ENCODE measurements at regions not wholly inside any gene's neighbourhood (a gene's known extent, or its start where the extent isn't known, plus 50 kb on each side); places are given as distances from the start of the nearest gene placed in this dataset.

GRCh38 chr4:60002603-60003337, 1197.4 kb upstream of the ADGRL3 start:
- H3K79me2 ChIP-seq (ENCODE audit: low read length), result no peaks in the 10 kb centered on the region
- ChIA-PET POLR2A (ENCODE audit: unreplicated experiment) (no interaction called here), CTCF (no interaction called here)
- DNase-seq (no peak), ATAC-seq (no peak)
- no peak overlapping the region for H3K9ac ChIP-seq (ENCODE audit: low read length)
- no peak overlapping the region for H3K4me2 ChIP-seq (ENCODE audit: low read length)
- H3K4me3 ChIP-seq (ENCODE audit: low read length), result no peak overlapping the region
- intact Hi-C loops (cut with micrococcal nuclease), result no loop called here
- no peak overlapping the region for H3K27ac ChIP-seq (ENCODE audit: low read length)
- no peaks in the 10 kb centered on the region for H3K4me1 ChIP-seq (ENCODE audit: insufficient read depth, low read length)
- no peaks in the 10 kb centered on the region for H3K27me3 ChIP-seq (ENCODE audit: low read length)
- no peaks in the 10 kb centered on the region for H3K9me2 ChIP-seq (replicated peaks; ENCODE audit: low read length)
- no peaks in the 10 kb centered on the region for H3K36me3 ChIP-seq (ENCODE audit: low read depth, low read length)
- no peaks in the 10 kb centered on the region for H4K20me1 ChIP-seq (ENCODE audit: low read length)
- BruUV-seq (replicated peaks), result no TSS peak
- H3K9me3 ChIP-seq (ENCODE audit: low read length), result 0 out of 2 replicates have a peak, but pooled peaks cover 7% of the 10 kb centered on the region
- no peaks in the 10 kb centered on the region for H3F3A ChIP-seq (ENCODE audit: low read length, unreplicated experiment)
- no peak overlapping the region for H2AFZ ChIP-seq (ENCODE audit: low read length)
- no peak for TF ChIP-seq EZH2 (IDR thresholded peaks at IDR 0.05; ENCODE audit: low read length, unreplicated experiment)
- no peak for TF ChIP-seq EZH2phosphoT487 (IDR thresholded peaks at IDR 0.05; ENCODE audit: borderline replicate concordance, low read length)
- TF ChIP-seq CTCF (conservative IDR thresholded peaks at IDR 0.05; ENCODE audit: low read depth, low read length), result no peak

- TF ChIP-seq EZH2 (IDR thresholded peaks at IDR 0.05; ENCODE audit: low read length, unreplicated experiment) (no peak), EZH2phosphoT487 (IDR thresholded peaks at IDR 0.05; ENCODE audit: borderline replicate concordance, low read length) (no peak), CTCF (conservative IDR thresholded peaks at IDR 0.05; ENCODE audit: low read depth, low read length) (no peak)
- no peak for ATAC-seq
- ChIA-PET POLR2A (ENCODE audit: unreplicated experiment) (no interaction called here), CTCF (no interaction called here)
- Histone ChIP-seq H3K4me2 (ENCODE audit: low read length) (no peak overlapping the region), H3K27ac (ENCODE audit: low read length) (no peak overlapping the region), H3K9me2 (replicated peaks; ENCODE audit: low read length) (no peaks in the 10 kb centered on the region), H4K20me1 (ENCODE audit: low read length) (no peaks in the 10 kb centered on the region), H3K9me3 (ENCODE audit: low read length) (no peaks in the 10 kb centered on the region), H3F3A (ENCODE audit: low read length, unreplicated experiment) (no peaks in the 10 kb centered on the region), H3K36me3 (ENCODE audit: low read depth, low read length) (no peaks in the 10 kb centered on the region), H3K79me2 (ENCODE audit: low read length) (no peaks in the 10 kb centered on the region), H3K9ac (ENCODE audit: low read length) (no peak overlapping the region), H3K4me3 (ENCODE audit: low read length) (no peak overlapping the region), H2AFZ (ENCODE audit: low read length) (no peak overlapping the region), H3K4me1 (ENCODE audit: insufficient read depth, low read length) (no peaks in the 10 kb centered on the region), H3K27me3 (ENCODE audit: low read length) (no peaks in the 10 kb centered on the region)
- DNase-seq, result no peak
- BruUV-seq (replicated peaks), result no TSS peak
- intact Hi-C loops (cut with micrococcal nuclease), result loop anchor here (10.0 kb wide), 1 partner anchor 769 kb away; no protein-coding TSS in a partner anchor
These were observed 1186.5 kb upstream of the ADGRL3 start for GRCh38 chr4:60013464-60014184.

- ATAC-seq (no peak), DNase-seq (no peak)
- intact Hi-C loops (cut with micrococcal nuclease), result loop anchor here (10.0 kb wide), 1 partner anchor 772 kb away; no protein-coding TSS in a partner anchor
- POLR2A ChIA-PET (ENCODE audit: unreplicated experiment), result no interaction called here
- no peak overlapping the region for H3K27ac ChIP-seq (ENCODE audit: low read length)
- CTCF ChIA-PET, result no interaction called here
- no peaks in the 10 kb centered on the region for H4K20me1 ChIP-seq (ENCODE audit: low read length)
- H3K9me2 ChIP-seq (replicated peaks; ENCODE audit: low read length), result no peaks in the 10 kb centered on the region
- TF ChIP-seq EZH2 (IDR thresholded peaks at IDR 0.05; ENCODE audit: low read length, unreplicated experiment) (no peak), EZH2phosphoT487 (IDR thresholded peaks at IDR 0.05; ENCODE audit: borderline replicate concordance, low read length) (no peak), CTCF (conservative IDR thresholded peaks at IDR 0.05; ENCODE audit: low read depth, low read length) (no peak)
- H3K4me2 ChIP-seq (ENCODE audit: low read length), result no peak overlapping the region
- no peaks in the 10 kb centered on the region for H3F3A ChIP-seq (ENCODE audit: low read length, unreplicated experiment)
- H3K4me3 ChIP-seq (ENCODE audit: low read length), result no peak overlapping the region
- no peaks in the 10 kb centered on the region for H3K36me3 ChIP-seq (ENCODE audit: low read depth, low read length)
- no TSS peak for BruUV-seq (replicated peaks)
- H3K4me1 ChIP-seq (ENCODE audit: insufficient read depth, low read length), result no peaks in the 10 kb centered on the region
- H3K27me3 ChIP-seq (ENCODE audit: low read length), result no peaks in the 10 kb centered on the region
- no peaks in the 10 kb centered on the region for H3K79me2 ChIP-seq (ENCODE audit: low read length)
- H3K9me3 ChIP-seq (ENCODE audit: low read length), result no peaks in the 10 kb centered on the region
- no peak overlapping the region for H3K9ac ChIP-seq (ENCODE audit: low read length)
- no peak overlapping the region for H2AFZ ChIP-seq (ENCODE audit: low read length)
These were observed 1183.2 kb upstream of the ADGRL3 start for GRCh38 chr4:60016971-60017370.

Data from PC-3 (cell line).